ENCODE measurements at regions not wholly inside any gene's neighbourhood (a gene's known extent, or its start where the extent isn't known, plus 50 kb on each side); places are given as distances from the start of the nearest gene placed in this dataset.
"Not testable (repeated sequence)": the region's sequence is repeated elsewhere in the genome, so short reads cannot be mapped to it uniquely, and the experiment has no call there.

- DNase-seq (ENCODE audit: low read depth in 2 of 2): no peak
Measured at GRCh38 chr9:7347556-7347955, 452.0 kb downstream of the DMAC1 start.

- DNase-seq (ENCODE audit: low read depth in 2 of 2): no peak
Measured at GRCh38 chr9:7346144-7346543, 453.4 kb downstream of the DMAC1 start.

DNA sequence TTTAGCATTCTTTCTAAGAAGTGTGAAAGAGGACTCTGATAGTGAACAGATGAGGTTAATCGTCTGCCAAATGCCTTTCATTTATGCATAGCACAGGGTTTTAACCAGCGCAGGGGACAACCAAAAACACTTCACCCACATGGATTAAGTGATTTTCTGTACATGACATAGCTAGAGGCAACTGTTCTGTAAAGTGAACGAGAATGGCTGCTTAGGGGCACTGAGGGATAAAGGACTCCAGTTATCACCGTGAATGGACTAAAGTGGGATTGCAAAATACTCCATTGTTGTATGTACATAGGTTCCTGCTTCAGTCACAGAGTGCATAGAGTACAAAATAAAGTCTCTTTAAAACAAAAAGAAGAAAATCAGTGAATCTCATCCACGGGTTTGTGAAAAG lies 456.8 kb downstream of the DMAC1 start:
- DNase-seq (ENCODE audit: low read depth in 2 of 2): no peak

DNA sequence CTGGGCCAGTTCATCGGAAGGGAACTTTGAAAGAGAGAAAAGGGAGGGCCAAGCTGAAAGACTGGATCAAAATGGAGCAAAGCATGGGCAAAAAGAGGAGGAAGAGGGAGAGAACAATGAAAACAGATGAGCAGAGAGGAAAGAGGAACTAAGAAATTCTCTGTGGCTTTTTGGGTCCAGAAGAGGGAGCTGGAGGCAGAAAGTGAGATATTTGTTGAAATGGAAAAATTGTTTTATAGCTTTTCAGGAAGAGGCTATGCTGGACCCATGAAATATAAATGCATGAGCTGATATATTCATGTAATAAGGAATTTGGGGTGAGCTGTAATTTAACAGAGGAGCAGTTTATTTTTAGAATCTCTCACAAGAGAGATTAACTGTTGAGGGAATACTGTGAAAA lies 457.3 kb downstream of the DMAC1 start:
- no peak for DNase-seq (ENCODE audit: low read depth in 2 of 2)

- DNase-seq (ENCODE audit: low read depth in 2 of 2): no peak
Measured at GRCh38 chr9:7341571-7341970, 458.0 kb downstream of the DMAC1 start.

DNA sequence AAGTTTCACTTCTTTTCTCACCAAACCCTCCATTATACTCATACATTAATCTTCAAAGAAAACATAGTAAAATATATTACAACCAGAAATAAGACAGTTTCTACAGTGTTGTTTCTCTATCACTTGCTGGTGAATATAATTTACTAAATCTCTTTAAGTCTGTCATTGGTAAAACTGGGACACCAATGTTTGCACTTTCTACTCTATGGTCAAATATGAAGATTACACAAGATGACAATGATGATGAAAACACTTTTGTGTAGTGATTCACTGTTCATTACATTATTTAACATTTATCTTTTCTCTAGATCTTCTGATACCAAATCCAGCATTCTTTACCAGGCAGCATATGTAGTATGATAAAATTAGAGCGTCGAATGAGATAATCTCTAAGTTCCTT lies 459.1 kb downstream of the DMAC1 start:
- no peak for DNase-seq (ENCODE audit: low read depth in 2 of 2)

DNA sequence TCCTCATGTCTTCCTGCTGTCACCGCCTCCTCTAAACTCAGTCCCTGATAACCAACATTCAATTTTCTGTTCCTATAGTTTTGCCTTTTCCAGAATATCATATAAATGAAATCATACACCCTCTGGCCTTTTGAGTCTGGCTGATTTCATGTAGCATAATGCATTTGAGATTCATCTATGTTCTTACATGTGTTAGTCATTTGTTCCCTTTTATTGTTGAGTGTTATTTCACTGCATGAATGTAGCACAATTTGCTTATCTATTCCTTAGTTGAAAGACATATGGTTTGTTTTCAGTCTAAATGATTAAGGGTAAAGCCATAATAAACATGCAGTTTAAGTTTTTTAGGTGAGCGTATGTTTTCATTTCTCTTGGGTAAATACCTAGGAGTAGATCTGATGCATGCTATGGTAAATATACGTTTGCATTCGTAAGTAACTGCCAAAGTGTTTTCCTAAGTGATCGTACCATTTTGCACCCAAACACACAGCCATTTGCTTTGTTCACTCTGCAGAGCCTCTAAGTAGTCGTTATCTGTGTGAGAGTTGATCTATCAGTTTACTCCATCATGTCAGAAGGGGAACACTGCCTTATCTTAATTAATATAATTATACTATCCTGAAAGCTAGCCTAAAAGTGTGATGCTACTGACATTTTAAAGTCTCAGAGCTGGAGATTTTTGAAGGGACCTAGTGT lies 460.8 kb downstream of the DMAC1 start:
- DNase-seq (ENCODE audit: low read depth in 2 of 2): no peak

- DNase-seq (ENCODE audit: low read depth in 2 of 2): no peak
Measured at GRCh38 chr9:7336356-7337065, 463.1 kb downstream of the DMAC1 start.

GRCh38 chr9:7333719-7334118 lies 465.9 kb downstream of the DMAC1 start:
- DNase-seq (ENCODE audit: low read depth in 2 of 2): peak; percentile 36 to 40

DNA sequence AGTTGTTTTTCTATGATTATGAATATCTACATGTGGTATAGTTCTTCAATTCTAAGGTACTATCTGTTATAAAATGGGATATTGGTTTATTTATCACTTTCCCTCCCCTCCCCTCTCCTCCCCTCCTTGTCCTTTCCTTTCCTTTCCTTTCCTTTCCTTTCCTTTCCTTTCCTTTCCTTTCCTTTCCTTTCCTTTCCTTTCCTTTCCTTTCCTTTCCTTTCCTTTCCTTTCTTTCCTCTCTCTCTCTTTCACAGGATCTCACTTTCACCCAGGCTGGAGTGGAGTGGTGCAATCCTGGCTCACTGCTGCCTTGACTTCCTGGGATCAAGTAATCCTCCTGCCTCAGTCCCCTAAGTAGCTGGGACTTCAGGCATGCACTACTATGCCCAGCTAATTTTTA lies 466.8 kb downstream of the DMAC1 start:
- DNase-seq (ENCODE audit: low read depth in 2 of 2): no peak

DNA sequence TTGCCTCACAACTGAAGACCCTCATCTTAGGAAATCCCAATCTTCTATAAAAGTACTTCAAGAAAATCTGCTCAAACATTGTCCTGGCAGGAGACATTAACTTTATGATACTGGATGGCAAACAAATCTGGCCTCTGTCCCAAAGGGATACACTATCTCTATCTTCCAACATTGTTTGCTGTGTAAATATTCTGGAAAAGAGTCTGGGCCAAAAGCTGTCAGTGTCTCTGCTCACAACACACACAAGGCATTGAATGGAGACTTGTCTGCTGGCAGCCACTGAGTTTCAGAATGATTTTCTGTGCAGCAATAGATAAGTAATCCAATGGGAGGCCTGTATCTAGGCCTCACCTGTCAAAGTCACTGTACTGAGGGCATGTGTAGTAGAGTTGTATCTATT lies 471.1 kb downstream of the DMAC1 start:
- no peak for DNase-seq (ENCODE audit: low read depth in 2 of 2)

GRCh38 chr9:7325995-7326394 lies 473.6 kb downstream of the DMAC1 start:
- DNase-seq (ENCODE audit: low read depth in 2 of 2): no peak

DNA sequence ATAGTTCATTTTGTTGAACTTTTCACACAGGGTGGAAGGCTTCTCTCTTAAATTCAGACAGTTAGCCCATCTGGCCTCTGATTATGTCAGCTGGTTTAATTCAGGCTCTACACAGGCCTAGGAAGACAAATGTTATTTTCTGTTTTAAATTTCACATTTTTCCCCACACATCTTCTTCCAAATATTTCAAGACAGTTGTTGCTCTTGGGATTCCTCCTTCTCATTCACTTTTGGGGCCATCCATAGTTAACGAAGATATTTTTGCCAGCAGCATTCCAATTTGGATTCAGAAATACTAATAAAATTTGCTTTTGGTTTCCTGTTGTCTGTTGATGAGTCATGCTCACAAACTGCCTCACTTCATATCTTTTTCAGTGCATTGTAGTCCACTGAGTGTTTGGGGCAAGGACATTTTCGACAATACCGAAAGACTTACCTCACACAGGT lies 475.4 kb downstream of the DMAC1 start:
- DNase-seq (ENCODE audit: low read depth in 2 of 2): no peak

GRCh38 chr9:7320841-7321240 lies 478.7 kb downstream of the DMAC1 start:
- no peak for DNase-seq (ENCODE audit: low read depth in 2 of 2)

- peak; percentile 71 to 72 for DNase-seq (ENCODE audit: low read depth in 2 of 2)
Measured at GRCh38 chr9:7320139-7320538, 479.4 kb downstream of the DMAC1 start.

GRCh38 chr9:7318920-7319319 lies 480.7 kb downstream of the DMAC1 start:
- DNase-seq (ENCODE audit: low read depth in 2 of 2): no peak

GRCh38 chr9:7316967-7317366 lies 482.6 kb downstream of the DMAC1 start:
- DNase-seq (ENCODE audit: low read depth in 2 of 2): no peak

GRCh38 chr9:7316166-7316795 lies 483.3 kb downstream of the DMAC1 start:
- DNase-seq (ENCODE audit: low read depth in 2 of 2): peak in 1 of 2 experiments; percentile 20

DNA sequence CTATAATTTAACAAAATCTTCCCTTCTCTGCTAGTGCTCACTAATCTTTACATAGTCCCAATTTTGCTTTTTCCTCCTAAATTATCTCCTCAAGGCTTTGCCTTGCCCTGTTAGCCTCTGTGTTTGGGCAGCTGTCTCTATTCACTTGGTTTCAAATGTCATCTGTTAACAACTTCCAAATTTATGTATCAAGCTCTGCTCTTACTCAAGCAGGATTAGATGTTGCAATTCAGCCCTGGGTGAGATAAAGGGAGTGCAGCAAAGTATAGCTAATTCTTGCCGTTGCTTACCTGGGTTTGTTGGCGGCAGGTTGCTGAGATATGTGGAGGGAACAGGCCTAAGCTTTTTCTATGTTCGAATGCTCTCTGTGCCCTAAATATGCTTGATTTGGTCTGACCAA lies 483.8 kb downstream of the DMAC1 start:
- peak; percentile 54 to 56 for DNase-seq (ENCODE audit: low read depth in 2 of 2)

GRCh38 chr9:7315116-7315515 lies 484.5 kb downstream of the DMAC1 start:
- no peak for DNase-seq (ENCODE audit: low read depth in 2 of 2)

GRCh38 chr9:7313389-7313788 lies 486.2 kb downstream of the DMAC1 start:
- DNase-seq (ENCODE audit: low read depth in 2 of 2): no peak

DNA sequence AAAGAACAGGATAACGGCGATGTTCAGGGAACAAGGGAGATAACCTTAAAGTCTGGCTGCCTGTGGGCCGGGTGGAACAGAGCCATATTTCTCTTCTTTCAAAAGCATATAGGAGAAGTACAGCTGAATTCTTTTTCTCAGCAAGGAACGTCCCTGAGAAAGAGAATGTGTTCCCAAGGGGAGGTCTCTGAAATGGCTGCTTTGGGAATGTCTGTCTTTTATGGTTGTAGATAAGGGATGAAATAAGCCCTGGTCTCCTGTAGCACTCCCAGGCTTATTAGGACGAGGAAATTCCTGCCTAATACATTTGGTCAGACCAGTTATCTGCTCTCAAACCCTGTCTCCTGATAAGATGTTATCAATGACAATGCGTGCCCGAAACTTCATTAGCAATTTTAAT lies 490.5 kb downstream of the DMAC1 start:
- not testable (repeated sequence) for DNase-seq (ENCODE audit: low read depth in 2 of 2)

DNA sequence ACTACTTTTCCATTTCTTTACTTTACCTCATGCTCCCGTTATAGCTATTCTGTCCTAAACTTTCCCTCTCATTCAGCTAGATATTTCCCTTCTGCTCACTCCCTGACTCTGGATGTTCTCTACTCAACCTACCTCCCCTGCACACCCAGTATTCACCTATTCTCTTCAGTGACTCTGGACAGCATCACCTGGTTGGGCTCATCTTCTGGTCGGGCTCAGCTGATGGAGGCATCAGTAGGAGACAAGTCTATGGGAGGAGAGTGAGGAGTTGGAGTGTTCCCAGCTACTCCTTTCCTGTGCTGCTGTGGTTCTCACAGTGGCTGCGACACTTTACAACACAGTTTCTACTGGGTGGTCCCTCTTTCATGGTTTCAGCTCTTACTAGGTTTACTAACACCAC lies 493.9 kb downstream of the DMAC1 start:
- no peak for DNase-seq (ENCODE audit: low read depth in 2 of 2)

Measured in fibroblast of skin of left quadriceps (primary cell).